ENCODE measurements at regions not wholly inside any gene's neighbourhood (a gene's known extent, or its start where the extent isn't known, plus 50 kb on each side); places are given as distances from the start of the nearest gene placed in this dataset.

GRCh38 chr2:8324901-8325300, 357.0 kb upstream of the ID2 start:
- TF ChIP-seq CTCF (IDR thresholded peaks at IDR 0.05): no peak
- TF ChIP-seq EZH2phosphoT487 (IDR thresholded peaks at IDR 0.05): no peak
